Hypothalamus (tissue), 51 donors: ENCODE measurements at regions not wholly inside any gene's neighbourhood (a gene's known extent, or its start where the extent isn't known, plus 50 kb on each side); places are given as distances from the start of the nearest gene placed in this dataset.

Experiments used
- DNase-seq, 51 donors: peaks; one replicate each; lab custom pipeline; 2025; lab: John Stamatoyannopoulos, UW

- no peak for DNase-seq
Observed at GRCh38 chr11:112354364-112354763, 93.7 kb upstream of the PLET1 start.

GRCh38 chr11:112355726-112356125 lies 95.1 kb upstream of the PLET1 start:
- peak in 1 of 51 donors; percentile 35 for DNase-seq

GRCh38 chr11:112357488-112357887 lies 96.8 kb upstream of the PLET1 start:
- no peak for DNase-seq

DNA sequence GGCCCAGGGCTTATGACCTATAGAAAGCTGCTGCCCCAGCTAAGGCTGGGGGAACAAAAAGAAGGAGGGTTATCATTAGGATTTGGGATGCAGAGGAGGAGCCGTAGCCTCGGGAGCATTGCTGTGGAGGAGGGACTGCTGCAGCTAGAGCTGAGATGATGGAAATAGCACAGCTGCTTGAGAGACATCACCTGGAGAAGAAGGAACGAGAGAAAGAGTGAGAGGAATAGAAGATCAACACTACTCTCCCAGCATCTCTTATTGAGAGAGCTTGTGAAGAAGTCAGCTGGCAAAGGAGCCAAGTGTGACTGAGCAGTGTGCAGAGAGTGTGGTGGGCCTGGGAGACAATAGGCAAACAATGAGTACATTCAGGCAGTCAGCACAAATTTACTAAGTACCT lies 100.7 kb upstream of the PLET1 start:
- DNase-seq, result no peak

- DNase-seq, result no peak
Observed at GRCh38 chr11:112363527-112363926, 102.9 kb upstream of the PLET1 start.

DNA sequence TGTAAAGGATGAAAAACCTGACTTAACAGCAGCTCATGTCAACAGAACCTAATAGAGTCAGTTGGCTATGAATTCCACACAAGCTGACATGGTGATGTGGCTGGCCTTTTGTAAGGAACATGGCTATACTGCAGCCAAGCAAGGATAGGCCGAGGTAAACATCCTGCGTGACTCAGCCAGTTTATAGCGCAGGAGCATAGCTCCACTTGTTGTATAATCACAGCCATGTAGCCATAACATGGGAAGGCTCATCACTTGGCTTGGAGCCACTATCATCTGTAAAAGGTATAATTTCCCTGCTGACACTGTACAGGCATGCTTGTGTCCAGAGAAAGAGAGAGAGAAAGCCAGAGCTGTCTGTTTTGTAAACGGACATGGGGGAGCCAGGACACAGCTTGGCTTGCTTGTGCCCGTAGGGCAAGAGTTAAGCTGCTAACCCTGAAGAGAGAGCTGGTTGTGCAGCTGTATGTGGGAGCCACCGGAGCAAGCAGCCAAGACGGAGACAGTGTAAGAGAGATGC lies 104.4 kb upstream of the PLET1 start:
- DNase-seq, result no peak

GRCh38 chr11:112366012-112366411 lies 105.4 kb upstream of the PLET1 start:
- DNase-seq, result no peak

DNA sequence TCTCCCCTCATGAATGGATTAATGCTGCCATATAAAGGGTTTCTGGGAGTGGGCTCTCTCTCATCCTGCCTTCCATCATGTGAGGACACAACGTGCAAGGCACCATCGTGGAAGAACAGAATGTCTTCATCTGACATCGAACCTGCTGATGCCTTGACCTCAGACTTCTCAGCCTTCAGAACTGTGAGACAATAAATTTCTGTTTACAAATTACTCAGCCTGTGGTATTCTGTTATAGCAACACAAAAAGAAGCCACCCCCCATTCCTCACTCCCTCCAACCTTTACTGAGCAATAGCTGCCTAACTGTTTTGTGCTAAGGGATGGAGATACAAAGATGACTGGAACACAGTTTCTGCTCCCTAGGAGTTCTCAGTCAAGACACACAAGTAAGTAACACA lies 106.1 kb upstream of the PLET1 start:
- DNase-seq, result no peak

- no peak for DNase-seq
Observed at GRCh38 chr11:112367461-112367860, 106.8 kb upstream of the PLET1 start.

DNA sequence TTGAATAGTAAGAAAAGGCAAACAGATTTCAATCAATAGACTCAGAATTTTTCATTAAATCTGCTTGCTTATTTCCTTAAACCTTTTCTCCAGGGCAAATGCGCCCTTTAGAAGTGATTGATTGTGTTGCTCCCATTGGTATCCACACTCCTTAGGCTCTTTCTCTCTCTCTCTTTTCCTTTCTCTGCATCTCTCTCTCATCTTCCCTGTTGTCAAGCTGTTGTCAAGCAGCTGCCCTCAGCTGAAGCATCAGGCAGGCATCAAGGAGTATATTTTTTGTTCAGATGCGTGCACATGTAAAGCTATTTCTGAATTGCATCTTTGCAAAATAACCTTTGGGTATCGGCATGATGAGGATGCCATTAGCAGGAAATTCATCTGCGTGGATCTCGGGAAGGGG lies 107.2 kb upstream of the PLET1 start:
- DNase-seq, result no peak

- DNase-seq, result no peak
Observed at GRCh38 chr11:112368381-112368780, 107.7 kb upstream of the PLET1 start.

GRCh38 chr11:112369374-112369773 lies 108.7 kb upstream of the PLET1 start:
- no peak for DNase-seq

GRCh38 chr11:112369916-112370315 lies 109.3 kb upstream of the PLET1 start:
- no peak for DNase-seq

DNA sequence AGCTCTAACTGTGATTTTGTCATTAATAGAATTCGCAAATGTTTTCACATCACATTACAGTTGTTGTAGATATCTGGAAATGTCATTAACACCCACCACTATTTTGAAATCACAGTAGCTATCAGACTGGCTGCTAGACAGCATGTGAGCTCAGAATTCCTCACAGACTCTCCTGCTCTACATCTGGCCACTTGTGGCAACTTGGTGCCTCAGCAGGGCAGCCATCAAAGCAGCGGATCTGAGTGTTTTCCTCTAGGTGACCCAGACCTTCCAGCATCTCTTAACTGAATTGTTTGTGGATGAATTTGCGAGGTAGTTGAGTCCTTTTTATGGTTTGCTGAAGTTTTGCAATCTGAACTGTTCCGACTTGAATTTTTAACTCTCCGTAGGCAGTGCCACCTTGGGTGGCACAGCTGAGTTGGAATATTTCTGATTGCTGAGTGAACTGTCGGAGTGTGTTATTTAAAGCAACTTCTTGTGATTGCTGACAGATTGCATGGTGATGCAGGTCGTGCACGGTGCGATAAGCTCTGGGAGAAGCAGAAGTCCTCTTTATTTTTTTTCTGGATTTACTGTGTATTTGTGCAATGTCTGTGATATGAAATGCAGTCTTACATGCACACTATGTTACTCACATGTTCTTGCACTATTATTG lies 114.0 kb upstream of the PLET1 start:
- DNase-seq, result no peak

- DNase-seq, result no peak
Observed at GRCh38 chr11:112377946-112378345, 117.3 kb upstream of the PLET1 start.

DNA sequence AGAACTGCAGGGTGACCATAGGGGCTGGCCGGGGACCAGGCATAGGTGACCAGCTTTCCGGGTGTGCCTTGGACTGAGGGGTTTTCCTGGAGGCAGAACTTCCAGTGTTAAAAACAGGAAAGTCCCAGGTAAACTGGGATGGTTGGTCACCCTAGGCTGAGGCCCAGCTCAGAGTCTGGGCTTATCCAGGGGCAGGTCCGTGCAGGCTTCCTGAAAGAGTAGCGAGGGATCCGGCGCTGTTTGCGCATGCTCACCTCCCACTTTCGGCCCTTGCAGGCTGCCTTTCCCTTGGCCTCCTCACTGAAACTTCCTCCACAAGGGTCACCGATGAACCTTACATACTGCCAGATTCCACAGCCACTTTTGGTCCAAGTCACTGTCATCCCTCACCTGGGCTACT lies 119.8 kb upstream of the PLET1 start:
- DNase-seq, result no peak

GRCh38 chr11:112381578-112381977 lies 120.9 kb upstream of the PLET1 start:
- no peak for DNase-seq

- no peak for DNase-seq
Observed at GRCh38 chr11:112382561-112382960, 121.9 kb upstream of the PLET1 start.

DNA sequence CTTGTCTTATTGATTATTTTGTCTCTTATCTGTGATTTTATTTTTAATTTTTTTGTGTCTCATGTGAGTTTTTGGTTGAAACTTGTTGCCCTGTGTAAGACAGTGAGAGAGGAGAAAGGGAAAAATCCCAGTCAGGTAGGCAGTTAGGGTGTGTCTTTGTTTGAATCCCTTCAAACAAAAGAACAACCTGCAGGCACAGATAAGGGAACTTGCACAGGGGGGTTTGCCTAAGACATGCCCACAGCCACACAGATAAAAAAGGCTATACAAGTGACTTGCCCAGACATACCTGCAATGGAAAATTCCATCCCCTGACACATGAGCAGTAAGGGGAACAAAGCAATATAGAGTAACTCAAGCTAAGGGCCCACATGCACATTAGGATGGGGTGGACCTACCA lies 127.8 kb upstream of the PLET1 start:
- no peak for DNase-seq

- DNase-seq, result no peak
Observed at GRCh38 chr11:112391086-112391485, 130.4 kb upstream of the PLET1 start.

GRCh38 chr11:112392904-112393303 lies 132.2 kb upstream of the PLET1 start:
- DNase-seq, result no peak

DNA sequence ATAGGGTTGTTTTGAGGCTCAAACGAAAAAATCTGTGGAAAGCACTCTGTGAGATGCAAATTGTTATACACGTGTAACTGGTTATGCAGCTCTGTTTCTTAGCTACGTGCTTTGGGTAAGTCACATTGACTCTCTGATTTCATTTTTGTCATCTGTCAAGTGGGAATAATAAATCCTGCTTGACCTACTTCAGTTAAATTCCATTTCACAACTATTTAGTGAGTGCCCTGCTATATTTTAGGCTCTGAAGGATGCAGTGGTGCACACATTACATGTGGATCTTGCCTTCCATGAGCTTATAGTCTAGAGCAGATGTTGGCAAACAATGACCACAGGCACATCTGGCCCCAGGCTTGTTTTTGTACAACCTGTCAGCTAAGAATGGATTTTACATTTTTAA lies 133.6 kb upstream of the PLET1 start:
- DNase-seq, result no peak

DNA sequence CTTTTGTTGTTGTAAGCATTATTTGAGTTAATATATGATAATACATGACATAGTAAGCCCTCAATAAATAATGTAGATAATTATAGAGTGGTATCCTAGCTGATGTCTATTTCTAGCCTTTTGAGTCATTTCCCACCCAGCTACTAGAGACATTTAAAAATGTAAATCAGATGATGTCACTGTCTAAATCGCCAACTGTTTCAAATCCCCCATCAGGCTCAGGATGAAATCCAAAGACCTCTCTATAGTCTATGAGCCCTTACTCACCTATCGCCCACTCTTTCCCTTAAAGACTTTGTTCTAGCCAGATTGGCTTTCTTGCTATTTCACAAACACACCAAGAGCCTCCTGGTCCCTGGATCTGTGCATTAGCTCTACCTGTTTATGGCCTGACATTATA lies 135.4 kb upstream of the PLET1 start:
- no peak for DNase-seq
